ENCODE measurements at regions not wholly inside any gene's neighbourhood (a gene's known extent, or its start where the extent isn't known, plus 50 kb on each side); places are given as distances from the start of the nearest gene placed in this dataset.

- no peak for TF ChIP-seq POLR2A (IDR thresholded peaks at IDR 0.05; ENCODE audit: insufficient read depth in 1 of 2, low read depth in 2 of 2, low read length in 2 of 2)
- TF ChIP-seq HDAC2 (CRISPR knock-in tag; IDR thresholded peaks at IDR 0.05) = no peak
- no peak for TF ChIP-seq MYC (CRISPR knock-in tag; IDR thresholded peaks at IDR 0.05; ENCODE audit: borderline replicate concordance)
- no peak for TF ChIP-seq MAFK (conservative IDR thresholded peaks at IDR 0.05 in 1 of 2, IDR thresholded peaks at IDR 0.05 in 1 of 2; ENCODE audit: low read length in 2 of 2)
- no peak for TF ChIP-seq CTCF (CRISPR knock-in tag; IDR thresholded peaks at IDR 0.05)
- TF ChIP-seq ZNF253 (CRISPR knock-in tag; IDR thresholded peaks at IDR 0.05; ENCODE audit: borderline replicate concordance) = no peak
- no peak for TF ChIP-seq ZNF777 (CRISPR knock-in tag; IDR thresholded peaks at IDR 0.05)
- no peak for TF ChIP-seq NR2C2 (CRISPR knock-in tag; IDR thresholded peaks at IDR 0.05; ENCODE audit: borderline replicate concordance)
- TF ChIP-seq, protein P1, sequence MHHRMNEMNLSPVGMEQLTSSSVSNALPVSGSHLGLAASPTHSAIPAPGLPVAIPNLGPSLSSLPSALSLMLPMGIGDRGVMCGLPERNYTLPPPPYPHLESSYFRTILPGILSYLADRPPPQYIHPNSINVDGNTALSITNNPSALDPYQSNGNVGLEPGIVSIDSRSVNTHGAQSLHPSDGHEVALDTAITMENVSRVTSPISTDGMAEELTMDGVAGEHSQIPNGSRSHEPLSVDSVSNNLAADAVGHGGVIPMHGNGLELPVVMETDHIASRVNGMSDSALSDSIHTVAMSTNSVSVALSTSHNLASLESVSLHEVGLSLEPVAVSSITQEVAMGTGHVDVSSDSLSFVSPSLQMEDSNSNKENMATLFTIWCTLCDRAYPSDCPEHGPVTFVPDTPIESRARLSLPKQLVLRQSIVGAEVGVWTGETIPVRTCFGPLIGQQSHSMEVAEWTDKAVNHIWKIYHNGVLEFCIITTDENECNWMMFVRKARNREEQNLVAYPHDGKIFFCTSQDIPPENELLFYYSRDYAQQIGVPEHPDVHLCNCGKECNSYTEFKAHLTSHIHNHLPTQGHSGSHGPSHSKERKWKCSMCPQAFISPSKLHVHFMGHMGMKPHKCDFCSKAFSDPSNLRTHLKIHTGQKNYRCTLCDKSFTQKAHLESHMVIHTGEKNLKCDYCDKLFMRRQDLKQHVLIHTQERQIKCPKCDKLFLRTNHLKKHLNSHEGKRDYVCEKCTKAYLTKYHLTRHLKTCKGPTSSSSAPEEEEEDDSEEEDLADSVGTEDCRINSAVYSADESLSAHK (CRISPR knock-in tag; IDR thresholded peaks at IDR 0.05; ENCODE audit: borderline replicate concordance) = no peak
- TF ChIP-seq HNRNPL (IDR thresholded peaks at IDR 0.05; ENCODE audit: low read depth, low read length) = no peak
Measured at GRCh38 chr20:48180618-48181017, 395.3 kb upstream of the SULF2 start.
